HG02840 (cell line): ENCODE measurements at regions not wholly inside any gene's neighbourhood (a gene's known extent, or its start where the extent isn't known, plus 50 kb on each side); places are given as distances from the start of the nearest gene placed in this dataset.

ENCODE experiments used
- ATAC-seq: cut with Tn5 transposase; IDR thresholded peaks from one replicate; pipeline ENCODE4 v1.9.1; 2021; ENCODE audit warnings: mild to moderate bottlenecking, moderate library complexity, moderate number of reproducible peaks; ENCODE audit not compliant: unreplicated experiment, low FRiP score

DNA sequence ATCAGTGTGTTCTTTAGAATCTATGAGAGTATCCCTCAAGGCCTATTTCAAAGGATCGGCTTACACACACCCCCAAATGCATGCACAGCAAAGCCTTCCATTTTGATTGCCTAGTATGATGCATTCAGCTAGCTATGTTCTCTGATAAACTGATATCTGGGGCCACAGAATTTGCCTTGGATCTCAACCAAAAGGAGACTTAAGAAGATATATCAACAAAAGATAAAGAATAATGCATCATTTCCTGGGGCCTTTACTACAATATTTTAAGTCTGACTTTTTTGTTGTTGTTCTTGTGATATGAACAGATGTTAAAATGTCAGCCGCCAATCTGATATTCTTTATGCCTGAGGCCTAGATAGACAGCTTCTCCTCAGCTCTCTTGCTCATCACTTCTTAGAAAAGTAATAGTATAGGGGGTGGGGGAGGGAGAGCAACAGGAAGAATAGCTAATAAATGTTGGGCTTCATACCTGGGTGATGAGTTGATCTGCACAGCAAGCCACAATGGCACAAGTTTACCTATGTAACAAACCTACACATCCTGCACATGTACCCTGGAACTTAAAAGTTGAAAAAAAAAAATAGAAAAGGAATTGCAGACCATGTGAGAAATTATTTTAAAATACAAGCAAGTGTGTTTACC is 792.9 kb upstream of the GHITM start:
- ATAC-seq = no peak

DNA sequence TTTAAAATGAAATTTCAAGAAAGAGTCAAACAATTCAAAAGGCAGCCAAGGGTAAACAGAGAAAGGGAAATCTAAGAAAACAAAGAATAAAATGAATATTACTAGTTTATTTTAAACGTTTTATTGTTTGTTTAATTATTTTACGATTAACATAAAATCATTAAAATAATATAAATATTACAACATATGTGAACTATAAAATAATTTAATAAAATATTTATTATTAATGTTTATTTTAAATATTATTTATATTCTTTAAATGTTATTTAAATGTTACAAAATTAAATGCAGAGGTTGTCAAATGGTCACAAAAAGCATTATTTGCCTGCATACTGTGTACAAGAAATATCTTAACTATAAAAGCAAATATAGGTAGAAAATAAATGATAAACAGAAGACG is 786.7 kb upstream of the GHITM start:
- no peak for ATAC-seq

DNA sequence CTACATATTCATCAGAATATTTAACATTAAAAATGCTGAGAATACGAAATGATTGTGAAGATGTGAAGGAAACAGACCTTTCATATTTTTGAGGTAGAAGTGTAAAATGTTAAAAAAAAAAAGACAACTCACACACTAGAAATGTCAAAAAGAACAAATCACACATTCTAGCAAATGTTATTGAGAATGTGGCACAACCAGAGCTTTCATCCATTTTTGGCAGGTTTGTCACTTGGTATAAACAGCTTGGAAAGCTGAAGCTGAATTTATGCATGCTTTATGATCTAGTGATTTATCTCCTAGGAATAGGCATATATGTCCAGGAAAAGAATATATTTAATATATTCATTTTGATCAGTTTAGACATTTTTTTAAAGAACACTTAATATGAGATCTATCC is 784.9 kb upstream of the GHITM start:
- no peak for ATAC-seq

DNA sequence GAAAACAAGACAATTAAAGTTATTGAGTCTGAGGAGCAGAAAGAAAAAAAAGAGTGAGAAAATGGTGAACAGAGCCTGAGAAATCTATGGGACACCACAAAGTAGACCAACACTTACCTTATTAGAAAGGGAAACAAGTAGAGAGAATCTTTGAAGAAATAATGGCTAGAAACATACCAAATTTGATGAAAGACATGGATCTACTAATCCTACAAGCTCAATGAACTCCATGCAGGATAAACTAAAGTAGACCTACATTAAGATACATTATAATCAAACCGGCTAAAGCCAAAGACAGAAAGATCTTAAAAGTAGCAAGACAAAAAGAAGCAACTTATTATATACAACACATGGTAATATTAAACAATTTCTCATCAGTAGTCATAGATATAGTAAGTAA is 782.3 kb upstream of the GHITM start:
- ATAC-seq = no peak

DNA sequence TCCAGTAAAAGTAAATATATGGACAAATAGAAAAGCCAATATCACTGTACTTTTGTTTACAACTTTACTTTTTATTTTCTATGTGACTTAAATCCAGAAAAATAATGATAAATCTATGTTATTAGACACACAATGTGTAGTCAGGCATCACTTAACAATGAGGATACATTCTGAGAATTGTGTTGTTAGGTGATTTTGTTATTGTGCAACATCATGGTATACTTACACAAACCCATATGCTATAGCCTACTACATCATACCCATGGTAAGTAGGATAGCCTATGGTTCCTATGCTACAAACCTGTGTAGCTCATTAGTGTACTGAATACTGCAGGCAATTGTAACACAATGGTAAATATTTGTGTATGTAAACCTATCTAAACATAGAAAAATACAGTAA is 781.7 kb upstream of the GHITM start:
- no peak for ATAC-seq

DNA sequence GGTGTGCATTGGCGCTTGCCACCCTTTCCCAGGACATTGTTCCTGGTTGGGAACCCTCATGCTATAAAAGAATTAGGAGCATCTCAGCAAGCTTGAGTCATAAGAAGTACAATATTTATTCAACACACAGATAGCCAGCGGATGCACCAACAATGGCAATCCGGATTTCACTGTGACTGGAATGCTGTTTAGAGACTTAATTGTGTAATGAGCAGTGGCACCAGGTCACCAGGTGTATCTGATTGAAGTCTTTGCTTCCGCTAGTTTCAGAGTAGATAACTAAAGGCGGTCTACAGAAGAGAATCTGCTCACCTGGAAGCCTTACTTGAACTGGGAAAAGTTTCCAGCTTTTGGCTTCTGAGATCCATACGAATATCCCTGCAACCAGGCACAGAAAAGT is 772.3 kb upstream of the GHITM start:
- ATAC-seq = no peak

DNA sequence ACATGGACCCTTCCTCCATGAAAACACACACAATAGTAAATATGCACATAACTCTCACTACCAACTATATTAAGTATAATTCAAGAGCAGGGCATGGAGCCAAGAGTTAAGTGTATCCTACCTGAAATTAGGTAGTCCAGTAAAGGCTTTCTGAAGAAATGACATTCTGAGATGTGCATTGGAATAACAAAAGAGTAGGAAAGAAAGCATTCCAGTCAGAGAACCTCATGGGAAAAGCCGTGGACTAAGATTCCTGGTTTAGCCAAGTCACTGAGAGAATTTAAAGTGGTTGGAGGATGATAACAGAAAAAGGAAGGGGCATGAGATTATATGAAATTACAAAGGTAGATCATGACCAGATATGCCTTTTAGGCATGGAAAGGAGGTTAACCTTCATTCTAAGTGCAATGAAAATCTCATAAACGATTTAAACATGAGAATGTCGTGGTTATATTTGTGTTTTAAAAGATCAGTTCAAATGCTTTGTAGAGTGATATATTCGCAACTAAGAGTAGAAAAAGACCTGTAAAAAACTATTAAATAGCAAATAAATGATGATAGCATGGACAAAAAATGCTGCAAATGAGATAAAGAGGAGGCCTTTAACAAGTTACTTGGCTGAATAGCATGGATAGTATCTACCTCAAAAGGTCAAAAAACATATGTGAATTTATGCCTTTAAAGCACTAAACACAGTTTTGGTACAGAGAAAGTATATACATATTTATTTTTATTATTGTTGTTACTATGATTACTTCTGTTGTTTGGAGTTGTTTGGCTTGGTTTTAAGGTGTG is 767.4 kb upstream of the GHITM start:
- ATAC-seq = no peak

DNA sequence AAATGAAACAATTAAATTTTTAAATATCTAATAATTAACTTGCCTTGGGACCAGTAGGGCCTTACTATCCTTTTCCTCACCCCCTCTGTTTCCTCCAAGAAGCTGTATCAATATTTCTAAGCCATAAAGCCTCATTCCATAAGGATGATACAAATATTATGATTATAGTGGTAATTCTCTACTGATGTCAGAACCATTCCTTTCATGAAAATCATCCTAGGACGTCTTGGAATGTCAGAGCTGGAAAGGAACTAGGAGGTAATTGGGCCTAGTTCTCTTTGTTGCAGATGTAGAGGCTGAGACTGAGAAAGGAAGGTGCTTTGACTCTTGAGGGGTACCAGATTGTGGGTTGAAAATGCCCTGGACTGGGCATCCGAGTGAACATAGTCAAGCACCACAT is 766.7 kb upstream of the GHITM start:
- no peak for ATAC-seq

DNA sequence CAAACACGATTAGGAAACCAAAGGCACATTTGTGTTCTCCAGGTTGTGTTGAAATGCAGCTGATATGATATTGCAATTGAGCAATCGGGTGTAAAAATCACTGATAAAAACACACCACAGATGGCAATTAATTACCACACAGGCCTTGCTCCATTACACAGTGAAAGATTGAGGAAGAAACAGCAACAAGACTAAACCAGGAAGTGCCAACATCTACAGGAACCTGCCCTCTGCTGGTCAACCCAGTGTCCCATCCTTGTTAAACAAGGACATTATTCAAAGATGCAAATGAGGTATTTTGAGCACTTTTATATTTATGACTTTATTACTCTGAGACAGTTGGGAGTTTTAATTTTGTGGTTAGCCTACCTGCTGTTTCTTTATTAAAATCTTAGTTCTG is 765.6 kb upstream of the GHITM start:
- ATAC-seq = no peak

DNA sequence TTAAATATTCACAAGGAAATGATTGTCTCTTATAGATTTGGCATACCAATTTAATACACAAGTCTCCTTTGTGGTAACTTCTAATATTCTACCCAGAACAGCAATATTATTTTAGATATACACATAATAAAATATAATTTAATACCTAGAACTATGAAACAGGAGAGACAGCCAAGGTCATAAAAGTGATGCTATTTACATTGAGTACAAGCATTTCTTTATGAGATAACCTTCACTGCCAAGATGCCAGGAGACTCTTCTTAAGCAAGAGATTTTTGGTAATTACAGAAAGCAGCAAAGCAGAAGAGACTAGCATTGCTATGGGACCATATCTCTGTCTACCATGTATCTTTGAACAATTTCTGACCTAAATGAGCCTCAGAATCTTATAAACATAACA is 764.6 kb upstream of the GHITM start:
- ATAC-seq = no peak

DNA sequence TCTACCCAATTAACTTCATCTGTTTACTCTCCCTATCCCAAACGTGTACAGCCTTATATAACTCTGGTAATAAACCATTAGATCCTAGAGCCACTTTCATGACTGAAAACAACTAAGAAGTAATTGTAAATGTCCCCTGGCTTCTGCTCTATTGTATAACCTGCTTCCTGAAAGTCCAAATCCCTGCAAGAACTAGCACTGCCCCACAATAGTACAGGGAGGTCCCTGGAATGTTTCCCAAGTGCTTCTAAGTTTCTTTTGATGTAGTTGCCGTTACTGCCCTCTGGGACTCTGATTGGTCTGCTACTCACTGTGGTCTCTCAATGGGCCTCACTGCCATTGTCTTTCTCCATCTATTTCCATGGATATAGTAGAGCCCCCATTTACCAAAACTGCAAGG is 764.0 kb upstream of the GHITM start:
- no peak for ATAC-seq

DNA sequence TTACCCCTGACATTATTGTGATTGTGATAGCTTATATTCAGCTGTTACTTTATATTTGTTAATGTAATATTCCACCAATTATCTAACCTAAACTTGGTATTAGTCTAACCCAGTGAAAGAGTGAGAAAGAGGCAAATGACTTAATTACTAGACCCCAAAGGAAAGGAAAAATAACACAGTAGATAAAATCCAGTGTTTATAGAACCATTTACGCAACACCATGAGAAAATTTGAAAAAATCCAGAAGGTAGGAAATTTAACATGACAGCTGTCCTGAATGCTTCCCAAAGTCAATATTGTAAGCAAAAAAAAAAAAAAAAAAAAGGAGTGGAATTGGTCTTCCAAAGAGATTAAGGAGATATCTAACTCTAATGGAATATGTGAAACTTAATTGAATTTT is 741.5 kb upstream of the GHITM start:
- no peak for ATAC-seq

DNA sequence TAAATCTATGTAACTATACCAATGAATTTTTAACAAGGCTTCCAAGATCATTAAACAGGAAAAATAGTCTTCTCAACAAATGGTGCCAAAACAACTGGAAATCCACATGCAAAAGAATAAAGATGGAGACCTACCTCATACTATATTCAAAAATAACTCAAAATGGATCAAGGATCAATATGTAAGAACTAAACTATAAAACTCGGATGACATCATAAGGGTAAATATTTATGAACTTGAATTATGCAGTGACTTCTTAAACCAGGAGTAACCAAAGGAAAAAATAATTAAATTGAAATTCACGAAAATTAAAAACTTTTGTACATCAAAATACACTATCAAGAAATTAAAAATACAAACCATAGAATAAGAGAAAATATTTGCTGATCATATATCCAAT is 728.7 kb upstream of the GHITM start:
- no peak for ATAC-seq

DNA sequence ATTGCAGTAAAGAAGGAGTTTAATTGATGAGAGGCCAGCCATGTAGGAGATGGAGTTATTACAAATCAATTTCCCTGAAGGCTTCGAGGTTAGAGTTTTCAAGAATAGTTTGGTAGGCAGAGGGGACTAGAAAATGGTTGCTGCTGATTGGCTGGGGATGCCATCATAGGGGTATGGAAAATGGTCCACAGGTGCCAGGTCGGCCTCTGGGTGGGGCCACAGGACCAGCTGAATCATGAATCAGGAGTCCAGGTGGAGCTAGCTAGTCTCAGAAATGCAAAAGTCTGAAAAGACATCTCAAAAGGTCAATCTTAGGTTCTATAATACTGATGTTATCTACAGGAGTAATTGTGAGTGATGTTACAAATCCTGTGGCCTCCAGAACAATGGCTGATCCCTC is 714.0 kb upstream of the GHITM start:
- no peak for ATAC-seq

DNA sequence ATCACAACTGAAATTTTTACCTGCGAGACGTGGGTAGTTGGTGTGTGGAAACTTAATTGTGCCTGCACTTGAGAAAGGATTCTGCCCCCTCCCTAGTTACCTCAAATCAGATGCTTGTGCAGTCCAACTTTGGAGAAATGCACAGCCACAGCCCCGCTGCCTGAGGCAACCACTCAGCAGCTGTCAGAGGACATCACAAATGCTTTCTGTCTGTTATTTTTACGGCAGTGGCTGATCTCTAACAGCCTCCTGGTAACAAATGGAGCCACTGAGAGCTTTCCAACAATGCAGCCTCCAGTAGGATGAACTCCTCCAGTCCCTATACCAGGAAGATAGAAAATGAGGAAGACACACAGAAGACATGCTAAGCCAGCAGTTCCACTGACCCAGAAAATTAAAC is 712.2 kb upstream of the GHITM start:
- no peak for ATAC-seq

DNA sequence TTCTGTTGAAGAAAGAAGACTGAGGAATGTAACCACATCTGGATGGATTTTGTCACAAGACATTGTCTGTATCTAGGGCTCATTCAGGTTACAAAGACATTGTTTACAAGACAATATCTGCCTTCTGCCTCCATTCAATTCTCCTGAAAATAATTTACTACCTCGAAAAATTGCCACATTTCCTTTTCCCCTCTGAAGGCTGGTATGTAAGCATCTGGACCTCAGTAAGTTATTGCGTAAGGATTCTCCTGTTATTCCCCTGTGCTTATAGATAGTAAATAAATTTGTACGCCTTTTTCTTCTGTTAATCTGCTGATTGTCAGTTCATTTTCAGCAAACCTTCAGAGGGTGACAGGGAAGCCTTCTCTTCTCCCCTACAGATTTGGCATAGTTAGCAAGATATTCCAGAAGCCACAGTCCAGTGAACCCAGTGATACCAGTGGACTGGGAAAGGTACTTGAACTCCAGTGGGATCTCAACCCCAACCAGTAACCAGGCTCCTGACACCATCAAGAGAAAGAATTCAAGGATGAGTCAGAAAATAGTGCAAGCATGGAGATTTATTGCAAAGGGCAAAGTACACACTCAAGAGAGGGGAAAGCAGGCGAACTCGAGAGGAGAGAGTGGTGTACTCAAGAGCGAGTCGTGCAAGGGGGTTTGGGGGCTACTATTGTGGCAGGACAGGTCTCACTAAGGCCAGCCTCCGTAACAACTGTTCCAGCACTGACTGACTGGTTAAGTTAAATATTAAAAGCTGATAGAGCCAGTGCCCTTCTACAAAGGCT is 706.9 kb upstream of the GHITM start:
- ATAC-seq = no peak

DNA sequence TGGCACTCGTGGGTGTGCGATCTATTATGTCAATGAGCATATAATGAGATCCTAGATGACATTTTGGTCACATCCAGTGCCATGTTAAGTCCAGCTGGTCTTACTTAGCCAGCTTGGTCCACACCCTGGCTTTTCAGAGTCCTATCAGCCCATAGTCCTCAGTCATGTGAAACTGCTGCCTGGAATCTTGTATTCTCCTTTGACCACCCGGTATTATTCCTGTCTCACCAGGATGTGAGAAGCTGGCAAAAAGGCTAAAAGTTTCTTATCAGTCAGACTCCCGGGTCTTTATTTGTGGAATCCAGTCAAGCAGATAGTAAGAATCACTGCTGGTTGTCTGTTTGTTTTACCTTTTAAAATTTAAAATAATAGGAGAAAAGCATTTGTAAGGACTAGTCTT is 705.6 kb upstream of the GHITM start:
- no peak for ATAC-seq

DNA sequence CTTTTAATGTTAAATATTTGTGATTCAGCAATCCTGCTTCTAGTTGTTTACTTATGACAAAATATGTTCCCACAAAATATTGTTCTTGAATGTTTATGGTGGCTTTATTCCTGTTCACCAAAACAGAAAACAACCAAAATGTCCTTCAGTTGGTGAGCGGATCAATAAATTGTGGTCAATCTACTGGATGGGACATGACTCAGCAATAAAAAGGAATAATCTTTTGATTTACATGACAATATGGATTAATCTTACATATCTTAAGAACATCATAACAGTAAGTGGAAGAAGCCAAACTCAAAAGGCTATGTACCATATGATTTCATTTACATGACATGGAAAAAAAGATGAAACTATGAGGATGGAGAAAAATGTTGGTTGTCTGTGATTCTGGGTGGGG is 691.3 kb upstream of the GHITM start:
- ATAC-seq = no peak

DNA sequence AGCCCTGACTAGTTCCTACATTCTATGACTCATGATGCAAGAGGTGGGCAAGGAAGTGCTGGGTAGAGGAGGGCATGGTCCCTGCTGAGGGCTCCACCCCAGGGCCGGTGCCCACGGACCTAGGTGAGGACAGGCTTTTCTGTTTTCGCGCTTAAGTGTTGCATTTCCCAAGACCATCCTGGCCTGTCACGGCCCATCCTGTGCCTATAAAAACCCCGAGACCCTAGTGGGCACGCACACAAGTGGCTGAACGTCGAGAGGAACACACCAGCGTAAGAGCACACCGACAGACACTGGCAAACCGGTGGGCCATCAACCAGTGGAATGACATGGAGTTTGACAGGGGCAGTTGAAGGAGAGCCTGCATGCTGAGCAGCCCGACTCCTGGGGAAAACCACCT is 680.7 kb upstream of the GHITM start:
- ATAC-seq = no peak

DNA sequence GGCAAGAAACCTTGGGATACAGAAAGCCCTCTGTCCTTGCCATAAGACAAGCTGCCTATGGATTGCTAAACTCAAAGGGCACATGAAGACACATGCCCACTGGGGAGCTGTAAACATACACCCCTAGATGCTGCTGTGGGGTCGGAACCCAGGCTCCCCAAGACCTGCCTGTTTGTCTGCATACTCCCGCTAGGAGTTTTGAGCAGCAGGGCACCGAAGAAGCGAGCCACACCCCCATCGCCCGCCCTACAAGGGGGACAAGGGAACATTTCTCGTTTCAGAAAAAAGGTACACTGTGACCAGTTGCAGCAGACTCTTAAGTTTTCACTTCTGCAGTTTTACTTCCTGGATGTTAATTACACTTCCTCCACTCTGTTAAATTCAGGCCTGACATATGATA is 680.2 kb upstream of the GHITM start:
- ATAC-seq = no peak

DNA sequence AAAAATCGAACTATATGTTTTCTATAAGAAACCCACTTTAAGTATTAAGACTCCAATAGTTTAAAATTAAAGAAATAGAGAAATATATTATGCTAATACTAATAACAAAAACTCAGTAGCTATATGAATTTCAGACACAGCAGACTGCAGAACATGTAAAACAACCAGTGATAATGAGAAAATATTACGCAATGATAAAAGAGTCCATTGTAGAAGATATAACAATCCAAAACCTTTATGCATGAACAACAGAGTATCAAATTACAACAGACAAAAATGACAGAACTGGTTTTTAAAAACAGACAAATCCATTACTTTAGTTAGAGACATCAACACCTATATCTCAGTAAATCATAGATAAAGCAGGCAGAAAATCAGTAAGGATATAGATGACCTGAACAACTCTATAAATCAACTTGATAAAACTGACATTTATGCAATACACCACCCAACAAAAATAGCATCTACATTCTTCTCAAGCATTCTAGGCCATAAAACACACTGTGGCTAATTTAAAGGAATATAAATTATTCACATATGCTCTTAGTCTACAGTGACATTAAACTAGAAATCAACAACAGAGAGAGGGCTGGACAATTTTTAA is 669.5 kb upstream of the GHITM start:
- no peak for ATAC-seq
